ENCODE measurements at regions not wholly inside any gene's neighbourhood (a gene's known extent, or its start where the extent isn't known, plus 50 kb on each side); places are given as distances from the start of the nearest gene placed in this dataset.

- Histone ChIP-seq H3K4me2 (ENCODE audit: low read length) (no peak overlapping the region), H3K4me3 (ENCODE audit: low read length) (no peak overlapping the region), H4K20me1 (ENCODE audit: insufficient read depth) (no peaks in the 10 kb centered on the region), H3K9ac (ENCODE audit: low read length) (no peak overlapping the region), H3F3A (ENCODE audit: insufficient read depth, low read length, poor library complexity, severe bottlenecking) (no peaks in the 10 kb centered on the region), H3K9me3 (ENCODE audit: low read length) (no peaks in the 10 kb centered on the region), H3K27me3 (ENCODE audit: insufficient read depth, low read depth, low read length) (no peaks in the 10 kb centered on the region), H3K9me2 (ENCODE audit: insufficient read depth, low read length) (no peaks in the 10 kb centered on the region), H3K79me2 (replicated peaks; ENCODE audit: insufficient read depth, low read length) (no peaks in the 10 kb centered on the region), H3K36me3 (ENCODE audit: insufficient read depth, low read length) (no peaks in the 10 kb centered on the region), H3K27ac (ENCODE audit: low read length) (no peak overlapping the region), H2AFZ (ENCODE audit: low read depth, low read length) (no peak overlapping the region)
- TF ChIP-seq SMC3 (conservative IDR thresholded peaks at IDR 0.05; ENCODE audit: poor library complexity), result no peak
- TF ChIP-seq RAD21 (conservative IDR thresholded peaks at IDR 0.05), result no peak
- TF ChIP-seq TAF1 (IDR thresholded peaks at IDR 0.05; ENCODE audit: low read depth), result no peak
- no peak for TF ChIP-seq REST (IDR thresholded peaks at IDR 0.05; ENCODE audit: borderline replicate concordance)
- no peak for TF ChIP-seq MXI1 (conservative IDR thresholded peaks at IDR 0.05; ENCODE audit: poor library complexity, severe bottlenecking)
- no peak for TF ChIP-seq EP300 (conservative IDR thresholded peaks at IDR 0.05; ENCODE audit: poor library complexity, severe bottlenecking)
- TF ChIP-seq POLR2AphosphoS5 (IDR thresholded peaks at IDR 0.05), result no peak
- TF ChIP-seq EZH2 (IDR thresholded peaks at IDR 0.05; ENCODE audit: borderline replicate concordance, insufficient read depth, low read length, poor library complexity, severe bottlenecking), result no peak
- no peak for TF ChIP-seq CTCF (IDR thresholded peaks at IDR 0.05; ENCODE audit: poor library complexity, severe bottlenecking)
These were observed 665.6 kb upstream of the PRKX start for GRCh38 chrX:4379071-4379470.

DNA sequence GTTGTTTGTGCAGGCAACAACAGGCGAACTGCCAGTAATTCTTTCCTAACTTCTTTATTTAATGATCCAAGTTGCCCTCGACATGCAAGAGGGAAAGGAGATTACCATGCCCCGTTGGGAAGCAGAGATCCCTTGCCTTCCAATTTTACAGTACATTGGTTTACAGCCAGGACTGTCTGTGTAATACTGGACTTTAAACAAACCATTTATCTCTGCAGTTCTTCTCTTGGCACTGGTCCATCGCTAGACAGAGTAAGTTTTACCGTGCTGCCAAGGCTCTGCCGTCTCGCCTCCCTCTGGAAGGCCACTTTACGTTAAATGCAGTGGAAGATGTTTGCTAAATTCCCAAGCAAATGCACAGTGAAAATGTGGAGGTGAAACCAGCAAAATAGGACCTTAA, 660.3 kb upstream of the PRKX start:
- Histone ChIP-seq H3K27me3 (ENCODE audit: insufficient read depth, low read depth, low read length) (no peaks in the 10 kb centered on the region), H3K36me3 (ENCODE audit: insufficient read depth, low read length) (no peaks in the 10 kb centered on the region), H3K27ac (ENCODE audit: low read length) (no peak overlapping the region), H3K79me2 (replicated peaks; ENCODE audit: insufficient read depth, low read length) (no peaks in the 10 kb centered on the region), H3K9me2 (ENCODE audit: insufficient read depth, low read length) (no peaks in the 10 kb centered on the region), H3K4me3 (ENCODE audit: low read length) (no peak overlapping the region), H3K4me2 (ENCODE audit: low read length) (no peak overlapping the region), H2AFZ (ENCODE audit: low read depth, low read length) (no peak overlapping the region), H4K20me1 (ENCODE audit: insufficient read depth) (no peaks in the 10 kb centered on the region), H3F3A (ENCODE audit: insufficient read depth, low read length, poor library complexity, severe bottlenecking) (no peaks in the 10 kb centered on the region), H3K9me3 (ENCODE audit: low read length) (no peaks in the 10 kb centered on the region), H3K9ac (ENCODE audit: low read length) (no peak overlapping the region)
- no peak for TF ChIP-seq TAF1 (IDR thresholded peaks at IDR 0.05; ENCODE audit: low read depth)
- TF ChIP-seq SMC3 (conservative IDR thresholded peaks at IDR 0.05; ENCODE audit: poor library complexity), result no peak
- TF ChIP-seq POLR2AphosphoS5 (IDR thresholded peaks at IDR 0.05), result no peak
- TF ChIP-seq EP300 (conservative IDR thresholded peaks at IDR 0.05; ENCODE audit: poor library complexity, severe bottlenecking), result no peak
- TF ChIP-seq REST (IDR thresholded peaks at IDR 0.05; ENCODE audit: borderline replicate concordance), result no peak
- TF ChIP-seq EZH2 (IDR thresholded peaks at IDR 0.05; ENCODE audit: borderline replicate concordance, insufficient read depth, low read length, poor library complexity, severe bottlenecking), result no peak
- no peak for TF ChIP-seq MXI1 (conservative IDR thresholded peaks at IDR 0.05; ENCODE audit: poor library complexity, severe bottlenecking)
- TF ChIP-seq RAD21 (conservative IDR thresholded peaks at IDR 0.05), result no peak
- TF ChIP-seq CTCF (IDR thresholded peaks at IDR 0.05; ENCODE audit: poor library complexity, severe bottlenecking), result no peak

All from neural cell (in vitro differentiated cells).